Fibroblast of the aortic adventitia (primary cell): ENCODE measurements at regions not wholly inside any gene's neighbourhood (a gene's known extent, or its start where the extent isn't known, plus 50 kb on each side); places are given as distances from the start of the nearest gene placed in this dataset.

Experiments
- DNase-seq: peaks from one replicate; pipeline ENCODE4 v3.0.0-alpha.2; 2010; ENCODE audit warnings: low read depth
- H3K4me3 ChIP-seq: 2 replicates; pipeline ENCODE4 v1.5.1; 2011; ENCODE audit warnings: low read depth, mild to moderate bottlenecking, control low read depth, low read length, moderate library complexity
- TF ChIP-seq, protein P1 (sequence below): IDR thresholded peaks from 2 replicates; pipeline ENCODE4 v1.5.1; 2011; ENCODE audit warnings: mild to moderate bottlenecking, low read length, control low read depth, inconsistent platforms; ENCODE audit not compliant: insufficient read depth

DNA sequence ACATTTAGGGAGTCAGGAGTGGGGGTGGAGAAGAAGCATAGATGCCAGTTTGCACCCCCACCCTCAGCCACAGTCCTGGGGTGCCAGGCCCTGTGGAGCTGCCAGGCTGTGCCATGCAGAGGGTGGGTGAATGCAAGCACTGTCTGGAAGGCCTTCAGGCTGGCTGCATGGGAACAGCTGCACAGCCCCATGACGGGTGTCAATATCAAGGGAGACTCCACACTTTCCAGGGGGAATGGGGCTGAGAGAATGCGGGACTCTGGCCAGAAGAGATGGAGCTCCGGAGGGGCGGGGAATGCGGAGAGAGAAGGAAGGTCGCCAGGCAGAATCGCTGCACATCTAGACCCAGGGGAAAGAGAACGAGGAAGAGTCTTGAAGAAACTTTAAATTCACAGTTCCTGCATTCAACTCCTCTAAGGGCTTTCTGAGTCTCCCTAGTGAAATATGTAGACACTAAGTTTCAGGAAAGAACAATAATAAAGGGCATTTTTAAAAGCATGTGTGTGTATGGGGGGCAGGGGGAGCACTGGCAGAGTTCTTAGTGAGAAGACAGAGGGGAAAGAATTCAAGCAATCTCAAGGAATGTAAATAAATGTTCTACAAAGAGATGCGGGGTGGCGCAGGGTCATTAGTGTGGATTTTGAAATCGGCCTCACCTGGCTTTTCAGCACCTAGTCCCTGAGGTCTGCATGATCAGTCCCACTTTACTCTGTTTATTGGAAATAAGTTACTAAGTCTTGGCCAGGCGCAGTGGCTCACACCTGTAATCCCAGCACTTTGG, 59.1 kb downstream of the BOD1 start:
- no peak overlapping the region for H3K4me3 ChIP-seq
- TF ChIP-seq, protein P1, sequence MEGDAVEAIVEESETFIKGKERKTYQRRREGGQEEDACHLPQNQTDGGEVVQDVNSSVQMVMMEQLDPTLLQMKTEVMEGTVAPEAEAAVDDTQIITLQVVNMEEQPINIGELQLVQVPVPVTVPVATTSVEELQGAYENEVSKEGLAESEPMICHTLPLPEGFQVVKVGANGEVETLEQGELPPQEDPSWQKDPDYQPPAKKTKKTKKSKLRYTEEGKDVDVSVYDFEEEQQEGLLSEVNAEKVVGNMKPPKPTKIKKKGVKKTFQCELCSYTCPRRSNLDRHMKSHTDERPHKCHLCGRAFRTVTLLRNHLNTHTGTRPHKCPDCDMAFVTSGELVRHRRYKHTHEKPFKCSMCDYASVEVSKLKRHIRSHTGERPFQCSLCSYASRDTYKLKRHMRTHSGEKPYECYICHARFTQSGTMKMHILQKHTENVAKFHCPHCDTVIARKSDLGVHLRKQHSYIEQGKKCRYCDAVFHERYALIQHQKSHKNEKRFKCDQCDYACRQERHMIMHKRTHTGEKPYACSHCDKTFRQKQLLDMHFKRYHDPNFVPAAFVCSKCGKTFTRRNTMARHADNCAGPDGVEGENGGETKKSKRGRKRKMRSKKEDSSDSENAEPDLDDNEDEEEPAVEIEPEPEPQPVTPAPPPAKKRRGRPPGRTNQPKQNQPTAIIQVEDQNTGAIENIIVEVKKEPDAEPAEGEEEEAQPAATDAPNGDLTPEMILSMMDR, result no peak
- no peak for DNase-seq

DNA sequence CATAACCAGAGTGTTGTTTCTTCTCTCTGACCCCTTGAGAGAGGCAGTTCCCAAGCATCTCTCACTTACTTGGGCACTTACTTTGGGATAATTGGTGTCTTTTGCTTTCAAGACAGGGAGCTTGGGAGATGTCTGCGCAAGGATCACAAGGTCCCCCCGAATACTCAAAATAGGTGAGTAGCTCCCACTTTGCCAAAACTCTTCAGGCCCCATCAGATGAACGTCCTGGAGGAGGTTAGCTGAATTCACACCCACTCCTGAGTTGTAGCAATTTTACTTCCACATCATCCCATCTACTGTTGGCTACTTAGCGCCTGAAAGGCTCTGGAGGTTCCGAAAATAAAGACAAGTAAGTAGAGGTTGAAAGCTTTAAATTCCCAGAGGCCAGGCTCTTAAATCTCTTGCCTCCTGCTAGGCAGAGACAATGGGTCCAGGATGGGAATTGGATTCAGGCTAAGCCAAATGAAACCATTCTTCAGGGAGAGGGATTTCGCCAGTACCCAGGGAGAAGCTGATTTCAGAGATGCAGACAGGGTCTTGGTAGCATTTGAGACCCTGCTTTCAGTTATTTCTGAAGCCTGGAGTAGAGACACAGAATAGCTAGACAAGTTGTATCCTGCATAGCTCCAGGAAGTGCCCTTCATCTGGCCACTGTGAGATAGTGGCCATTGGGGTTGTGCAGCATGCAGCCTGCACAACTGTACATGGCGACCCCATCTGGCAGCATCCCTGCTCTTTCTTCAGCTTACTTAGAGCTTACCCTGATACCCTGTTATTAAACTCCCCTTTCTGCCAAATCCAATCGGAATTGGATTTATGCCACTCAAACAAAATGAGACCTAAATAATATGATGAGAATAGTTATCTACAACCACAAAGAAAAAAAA, 60.1 kb downstream of the BOD1 start:
- TF ChIP-seq, protein P1, result no peak
- no peak for DNase-seq
- H3K4me3 ChIP-seq, result no peak overlapping the region

DNA sequence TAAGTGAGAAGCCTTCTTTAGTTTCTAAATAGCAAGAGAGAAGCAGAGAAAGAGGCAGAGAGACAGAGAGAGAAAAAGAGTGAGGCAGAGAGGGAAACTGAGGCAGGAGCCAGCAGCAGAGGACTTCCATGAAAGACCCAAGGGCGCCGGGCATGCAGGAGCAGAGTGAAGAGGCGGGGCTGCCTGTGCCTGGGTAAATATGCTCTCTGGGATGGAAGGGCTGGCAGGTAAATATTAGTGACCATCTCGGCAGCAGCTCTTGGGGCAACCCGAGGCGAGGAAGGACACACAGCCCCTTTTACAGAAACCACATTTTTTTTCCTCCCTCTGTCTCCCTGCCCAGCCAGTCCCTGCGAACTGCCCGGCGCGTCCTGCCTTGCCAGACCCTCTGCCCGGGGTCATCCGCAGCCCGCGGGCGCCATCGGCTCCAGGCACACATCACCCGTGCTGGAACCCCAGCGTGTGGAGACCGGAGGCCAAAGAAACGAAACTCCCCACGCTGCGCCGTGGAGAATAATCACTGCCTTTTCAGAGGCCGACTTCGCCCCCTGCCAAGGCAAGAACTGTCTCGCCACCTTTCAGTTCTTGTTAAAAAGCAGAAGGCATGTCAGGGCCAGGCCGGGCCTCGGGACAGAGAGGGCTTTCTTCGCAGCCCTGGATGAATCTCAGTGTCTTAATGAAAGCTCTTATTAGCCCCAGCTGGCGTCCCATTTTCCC, 61.3 kb downstream of the BOD1 start:
- no peak for DNase-seq
- H3K4me3 ChIP-seq, result no peak overlapping the region
- TF ChIP-seq, protein P1, result no peak

DNA sequence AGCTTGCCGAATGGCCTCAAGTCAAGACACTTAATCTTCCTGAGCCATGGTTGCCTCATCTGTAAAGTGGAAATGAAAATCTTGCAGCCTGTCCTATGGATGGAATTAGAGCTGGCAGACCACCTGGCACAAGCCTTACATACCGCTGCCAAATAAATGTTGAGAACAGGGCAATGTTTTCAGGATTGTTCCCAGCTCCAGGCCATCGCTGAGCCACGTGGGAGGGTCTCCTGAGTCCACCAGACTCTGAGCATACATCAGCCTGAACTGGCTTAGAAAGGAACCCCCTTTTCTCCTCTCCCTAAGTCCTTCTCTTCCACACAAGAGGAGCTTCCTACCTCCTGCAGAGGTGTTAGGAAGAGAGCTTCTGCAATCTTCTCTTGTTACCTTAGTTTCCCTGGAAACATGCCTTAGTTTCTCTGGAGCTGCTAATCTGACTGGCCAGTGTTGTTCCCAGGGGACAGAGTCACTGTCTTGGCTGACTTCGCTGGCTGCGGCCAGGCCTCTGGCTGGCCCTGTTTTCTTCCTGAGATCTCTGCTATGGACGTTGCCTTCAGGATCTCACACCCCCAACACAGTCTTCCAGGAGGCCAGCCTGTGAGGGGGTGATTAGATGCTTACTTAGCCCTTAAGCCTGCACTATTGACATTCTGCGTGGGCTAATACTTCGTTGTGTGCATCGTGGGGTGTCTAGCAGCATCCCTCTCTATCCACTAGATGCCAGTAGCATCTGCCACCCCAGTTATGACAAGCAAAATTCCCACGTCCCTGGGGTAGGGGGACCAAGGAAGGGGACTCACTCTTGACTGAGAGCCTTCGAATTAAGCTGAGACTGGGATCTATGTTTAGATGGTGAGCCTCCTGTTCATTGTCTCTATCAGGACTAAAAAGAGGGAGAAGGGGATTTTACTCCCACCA, 62.2 kb downstream of the BOD1 start:
- TF ChIP-seq, protein P1, result no peak
- DNase-seq, result peak; percentile 43
- H3K4me3 ChIP-seq, result no peak overlapping the region

DNA sequence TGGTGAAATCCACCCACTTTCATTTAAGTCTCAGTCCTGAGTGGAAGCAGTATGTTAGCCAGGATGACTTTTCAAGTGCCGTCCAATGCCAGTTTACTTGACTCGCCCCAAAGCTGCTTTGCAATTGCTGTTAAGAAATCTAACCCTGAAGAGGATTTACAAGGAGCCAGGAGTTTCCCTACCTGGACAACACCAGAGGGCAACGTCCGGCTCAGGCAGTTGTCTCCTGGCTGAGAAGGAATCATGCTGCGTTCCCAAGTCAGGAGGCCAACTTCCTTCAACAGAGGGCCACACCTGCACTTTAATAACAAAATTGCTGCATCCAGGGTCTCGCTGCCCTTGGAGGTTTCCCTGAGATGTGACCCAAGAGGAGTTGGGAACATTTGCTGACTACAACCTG, 65.8 kb downstream of the BOD1 start:
- TF ChIP-seq, protein P1, result no peak
- DNase-seq, result no peak
- H3K4me3 ChIP-seq, result no peak overlapping the region

DNA sequence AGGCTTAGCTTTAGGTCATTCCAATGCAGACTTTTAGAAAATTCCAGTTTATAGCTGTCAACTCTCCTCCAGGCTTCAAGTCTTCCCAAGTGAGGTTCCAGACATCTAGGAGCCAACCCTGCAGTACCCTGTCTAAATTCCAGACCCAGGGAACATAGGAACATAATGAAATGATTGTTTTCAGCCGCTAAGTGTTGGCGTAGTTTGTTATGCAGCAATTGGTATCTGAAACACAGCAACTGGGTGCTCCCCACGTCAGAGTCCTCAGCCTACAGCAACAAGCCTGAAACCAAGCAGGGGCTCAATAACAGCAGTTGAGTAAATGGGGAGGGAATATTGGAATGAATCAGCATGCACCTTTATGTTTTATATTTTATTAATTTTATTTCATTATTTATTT, 66.8 kb downstream of the BOD1 start:
- H3K4me3 ChIP-seq, result no peak overlapping the region
- TF ChIP-seq, protein P1, result no peak
- no peak for DNase-seq
